Heart left ventricle (tissue), 13 donors: ENCODE measurements at regions not wholly inside any gene's neighbourhood (a gene's known extent, or its start where the extent isn't known, plus 50 kb on each side); places are given as distances from the start of the nearest gene placed in this dataset.

Experiments used
- CTCF ChIP-seq, 12 donors: fragments of 200-600 bp; sonication (generic) in 4 of 12; IDR thresholded peaks; one replicate each; pipeline versions ENCODE4 v1.5.0 to v1.8.0; 2018 to 2022; ENCODE audit warnings: antibody characterized with exemption in 12 of 12, mild to moderate bottlenecking in 5 of 12
- POLR2A ChIP-seq, 2 donors: fragments of 450-650 bp; IDR thresholded peaks; one replicate each; pipeline ENCODE4 v1.6.1; 2017; ENCODE audit warnings: antibody characterized with exemption in 2 of 2, mild to moderate bottlenecking in 2 of 2, moderate library complexity in 2 of 2
- donor health status: ischemic (EF 13 %, LVEDD 7.1; RV severe dilation, severe dysfunction).
- donor health status: DM: no; HTN: yes; CAD: no.
- donor health status: DM: no; HTN: no; CAD: no.
- donor health status: ischemic (EF 25% LVEDD 6.9; RV normal size, moderate dysfunction).
- donor health status: ischemic (EF 25% LVEDD 5.7; RV mildly dilated, moderate dysfunction).
- donor health status: ischemic (EF 35%, LVEDD 5.7; RV mildly dilated, moderate dysfunction).
- donor health status: nonischemic (EF 11% LVEDD 7.7; RV severe dilation, severe dysfunction).
- donor health status: DM: yes; HTN: yes; CAD: no.
- donor health status: PGD.
- donor health status: ischemic (EF 29% LVEDD 5.4; RV normal size, mild dysfunction).
- donor health status: nonischemic (EF 23%, LVEDD 6.1; RV moderate dilation, normal function).

GRCh38 chr5:14028188-14028587 is 83.7 kb upstream of the DNAH5 start:
- no peak for TF ChIP-seq CTCF (IDR thresholded peaks at IDR 0.05)
- TF ChIP-seq POLR2A (IDR thresholded peaks at IDR 0.05), result no peak
